ENCODE measurements at regions not wholly inside any gene's neighbourhood (a gene's known extent, or its start where the extent isn't known, plus 50 kb on each side); places are given as distances from the start of the nearest gene placed in this dataset.

- DNase-seq = no peak
- FAIRE-seq = no peak
- intact Hi-C loops (cut with DNase I) = no loop called here
Measured at GRCh38 chr3:104279617-104280016, 1087.1 kb upstream of the ALCAM start.

GRCh38 chr3:104281713-104282112 is 1085.0 kb upstream of the ALCAM start:
- Histone ChIP-seq H3K27ac (ENCODE audit: low read depth in 2 of 2, low read length in 2 of 2) (no peak overlapping the region), H3K9me3 (ENCODE audit: control insufficient read depth in 2 of 3, insufficient read depth in 1 of 3, low read length in 3 of 3) (peaks cover 0 to 15% (median 7%) of the 10 kb centered on the region in 3 donors), H3K27me3 (ENCODE audit: control insufficient read depth, insufficient read depth, low read length) (no peaks in the 10 kb centered on the region), H3K9ac (ENCODE audit: low read length in 3 of 3) (no peak overlapping the region), H3K4me1 (ENCODE audit: control insufficient read depth in 2 of 3, insufficient read depth in 2 of 3, low read depth in 1 of 3, low read length in 3 of 3) (no peaks in the 10 kb centered on the region), H3K4me3 (ENCODE audit: low read length in 3 of 3) (no peak overlapping the region), H3K36me3 (ENCODE audit: control insufficient read depth in 2 of 3, insufficient read depth in 3 of 3, low read length in 3 of 3) (no peaks in the 10 kb centered on the region)
- DNase-seq = no peak
- no peak for FAIRE-seq
- intact Hi-C loops (cut with DNase I) = no loop called here
- no peak for TF ChIP-seq CTCF (IDR thresholded peaks at IDR 0.05; ENCODE audit: borderline replicate concordance, extremely low read depth, insufficient read depth)

More at GRCh38 chr3:104279617-104280016, 1087.1 kb upstream of the ALCAM start:
- no peak for TF ChIP-seq CTCF (IDR thresholded peaks at IDR 0.05; ENCODE audit: borderline replicate concordance, extremely low read depth, insufficient read depth)
- Histone ChIP-seq H3K27me3 (ENCODE audit: control insufficient read depth, insufficient read depth, low read length) (no peaks in the 10 kb centered on the region), H3K4me3 (ENCODE audit: low read length in 3 of 3) (peak overlapping the region in 2 of 3 donors; percentile 45 to 58), H3K36me3 (ENCODE audit: control insufficient read depth in 2 of 3, insufficient read depth in 3 of 3, low read length in 3 of 3) (no peaks in the 10 kb centered on the region), H3K27ac (ENCODE audit: low read depth in 2 of 2, low read length in 2 of 2) (no peak overlapping the region), H3K4me1 (ENCODE audit: control insufficient read depth in 2 of 3, insufficient read depth in 2 of 3, low read depth in 1 of 3, low read length in 3 of 3) (no peaks in the 10 kb centered on the region), H3K9me3 (ENCODE audit: control insufficient read depth in 2 of 3, insufficient read depth in 1 of 3, low read length in 3 of 3) (peaks cover 0 to 13% (median 10%) of the 10 kb centered on the region in 3 donors), H3K9ac (ENCODE audit: low read length in 3 of 3) (no peak overlapping the region)

- DNase-seq = no peak
- FAIRE-seq = no peak
- peaks cover 0 to 10% (median 1%) of the 10 kb centered on the region in 3 donors for H3K9me3 ChIP-seq (ENCODE audit: control insufficient read depth in 2 of 3, insufficient read depth in 1 of 3, low read length in 3 of 3)
- H3K27ac ChIP-seq (ENCODE audit: low read depth in 2 of 2, low read length in 2 of 2) = no peak overlapping the region
- no peaks in the 10 kb centered on the region for H3K36me3 ChIP-seq (ENCODE audit: control insufficient read depth in 2 of 3, insufficient read depth in 3 of 3, low read length in 3 of 3)
- no peak overlapping the region for H3K9ac ChIP-seq (ENCODE audit: low read length in 3 of 3)
- intact Hi-C loops (cut with DNase I) = no loop called here
- H3K27me3 ChIP-seq (ENCODE audit: control insufficient read depth, insufficient read depth, low read length) = no peaks in the 10 kb centered on the region
- TF ChIP-seq CTCF (IDR thresholded peaks at IDR 0.05; ENCODE audit: borderline replicate concordance, extremely low read depth, insufficient read depth) = no peak
- no peak overlapping the region for H3K4me3 ChIP-seq (ENCODE audit: low read length in 3 of 3)
- peaks cover 0 to 3% (median 0%) of the 10 kb centered on the region in 3 donors for H3K4me1 ChIP-seq (ENCODE audit: control insufficient read depth in 2 of 3, insufficient read depth in 2 of 3, low read depth in 1 of 3, low read length in 3 of 3)
Measured at GRCh38 chr3:104286645-104287044, 1080.1 kb upstream of the ALCAM start.

GRCh38 chr3:104291437-104291851 is 1075.3 kb upstream of the ALCAM start:
- no peak overlapping the region for H3K27ac ChIP-seq (ENCODE audit: low read depth in 2 of 2, low read length in 2 of 2)
- peak overlapping the region in 2 of 3 donors; percentile 20 to 23 for H3K4me3 ChIP-seq (ENCODE audit: low read length in 3 of 3)
- H3K36me3 ChIP-seq (ENCODE audit: control insufficient read depth in 2 of 3, insufficient read depth in 3 of 3, low read length in 3 of 3) = no peaks in the 10 kb centered on the region
- intact Hi-C loops (cut with DNase I) = no loop called here
- TF ChIP-seq CTCF (IDR thresholded peaks at IDR 0.05; ENCODE audit: borderline replicate concordance, extremely low read depth, insufficient read depth) = no peak
- DNase-seq (no peak), FAIRE-seq (no peak)
- H3K9ac ChIP-seq (ENCODE audit: low read length in 3 of 3) = no peak overlapping the region
- peaks cover 0 to 3% (median 0%) of the 10 kb centered on the region in 3 donors for H3K4me1 ChIP-seq (ENCODE audit: control insufficient read depth in 2 of 3, insufficient read depth in 2 of 3, low read depth in 1 of 3, low read length in 3 of 3)
- no peaks in the 10 kb centered on the region for H3K27me3 ChIP-seq (ENCODE audit: control insufficient read depth, insufficient read depth, low read length)
- peaks cover 0 to 3% (median 0%) of the 10 kb centered on the region in 3 donors for H3K9me3 ChIP-seq (ENCODE audit: control insufficient read depth in 2 of 3, insufficient read depth in 1 of 3, low read length in 3 of 3)
